Motor neuron (in vitro differentiated cells): ENCODE measurements at regions not wholly inside any gene's neighbourhood (a gene's known extent, or its start where the extent isn't known, plus 50 kb on each side); places are given as distances from the start of the nearest gene placed in this dataset.
"Not testable (repeated sequence)": the region's sequence is repeated elsewhere in the genome, so short reads cannot be mapped to it uniquely, and the experiment has no call there.

Experiments
- ATAC-seq, 8 experiments: fragments of 200-7000 bp; cut with Tn5 transposase; replicated peaks in 6 of 8; 2 replicates each; pipeline ENCODE4 v1.8.0; 2021; ENCODE audit warnings: mild to moderate bottlenecking in 8 of 8, moderate library complexity in 8 of 8
- H3K27ac ChIP-seq, 2 donors: fragments of 250-450 bp; sonication (Bioruptor Pico); 2 replicates each; pipeline ENCODE4 v1.9.0; 2021; ENCODE audit warnings: antibody characterized with exemption in 2 of 2, mild to moderate bottlenecking in 2 of 2, moderate library complexity in 1 of 2
- H3K4me1 ChIP-seq, 2 donors: fragments of 250-450 bp; sonication (Bioruptor Pico); replicated peaks in 1 of 2; 2 replicates each; pipeline ENCODE4 v1.6.1; 2021; ENCODE audit warnings: antibody characterized with exemption in 2 of 2, mild to moderate bottlenecking in 2 of 2, moderate library complexity in 1 of 2
- H3K4me3 ChIP-seq, 5 donors: fragments of 250-450 bp; sonication (Bioruptor Pico); 2 replicates each; pipeline ENCODE4 v1.9.0; 2021; ENCODE audit warnings: antibody characterized with exemption in 5 of 5, mild to moderate bottlenecking in 5 of 5, moderate library complexity in 4 of 5
- WGBS, 10 experiments: fragments of 450-650 bp; shearing (Covaris generic); methylation state at CpG; one replicate each; pipeline ENCODE4 v1.0.0; 2022; 5-methylcytosine and 5-hydroxymethylcytosine counted together
- in situ Hi-C, 9 experiments: fragments of 400-800 bp; cut with MboI; loops; one replicate each; pipeline ENCODE4 v1.15.0; 2021; ENCODE audit warnings: low sequenced_read_pairs in 9 of 9, low pct_unique_long_range_greater_than_20kb in 2 of 9; ENCODE audit not compliant: unreplicated experiment in 9 of 9

DNA sequence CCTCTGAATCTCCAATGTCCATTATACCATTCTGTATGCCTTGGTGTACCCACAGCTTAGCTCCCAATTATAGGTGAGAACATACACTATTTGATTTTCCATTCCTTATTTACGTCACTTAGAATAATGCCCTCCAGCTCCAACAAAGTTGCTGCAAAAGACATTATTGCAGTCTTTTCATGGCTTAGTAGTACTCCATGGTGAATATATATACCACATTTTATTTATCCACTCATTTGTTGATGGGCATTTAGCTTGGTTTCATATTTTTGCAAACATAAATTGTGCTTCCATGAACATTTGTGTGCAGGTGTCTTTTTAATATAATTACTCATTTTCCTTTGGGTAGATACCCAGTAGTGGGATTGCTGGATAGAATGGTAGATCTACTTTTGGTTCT lies 374.1 kb upstream of the HTR1E start:
- in situ Hi-C loops, result no loop called here
- H3K4me1 ChIP-seq, result no peaks in the 10 kb centered on the region
- H3K4me3 ChIP-seq, result no peak overlapping the region
- ATAC-seq, result no peak
- WGBS, 10 experiments, result 0 to 86% (median 50%) methylated on average over 1 of the region's 1 CpG; no CpG with 5 or more reads in 5 of the 10 experiments
- no peak overlapping the region for H3K27ac ChIP-seq

DNA sequence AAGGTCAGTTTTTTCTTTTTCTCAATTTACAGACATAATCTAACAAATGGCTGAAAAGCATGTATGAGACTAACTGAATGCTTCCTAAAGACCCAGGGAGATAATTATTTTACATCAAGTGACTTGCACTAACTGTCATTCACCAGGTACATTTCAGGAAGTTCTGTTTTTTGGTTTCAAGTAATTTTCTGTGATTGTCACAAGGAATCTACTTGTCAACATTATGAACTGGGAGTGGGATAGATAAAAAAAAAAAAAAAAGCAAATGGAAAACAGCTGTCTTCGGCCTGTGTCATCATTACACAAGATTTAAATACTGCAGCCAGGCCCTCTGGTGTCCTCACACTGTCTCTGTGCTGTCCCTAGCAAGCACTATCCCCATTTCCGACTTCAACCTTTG lies 379.0 kb upstream of the HTR1E start:
- no peak for ATAC-seq
- WGBS, 10 experiments, result 0 to 100% (median 30%) methylated on average over 1 to 2 of the region's 2 CpGs; no CpG with 5 or more reads in 2 of the 10 experiments
- Histone ChIP-seq H3K4me1 (no peaks in the 10 kb centered on the region), H3K27ac (no peak overlapping the region), H3K4me3 (no peak overlapping the region)
- in situ Hi-C loops, result no loop called here

DNA sequence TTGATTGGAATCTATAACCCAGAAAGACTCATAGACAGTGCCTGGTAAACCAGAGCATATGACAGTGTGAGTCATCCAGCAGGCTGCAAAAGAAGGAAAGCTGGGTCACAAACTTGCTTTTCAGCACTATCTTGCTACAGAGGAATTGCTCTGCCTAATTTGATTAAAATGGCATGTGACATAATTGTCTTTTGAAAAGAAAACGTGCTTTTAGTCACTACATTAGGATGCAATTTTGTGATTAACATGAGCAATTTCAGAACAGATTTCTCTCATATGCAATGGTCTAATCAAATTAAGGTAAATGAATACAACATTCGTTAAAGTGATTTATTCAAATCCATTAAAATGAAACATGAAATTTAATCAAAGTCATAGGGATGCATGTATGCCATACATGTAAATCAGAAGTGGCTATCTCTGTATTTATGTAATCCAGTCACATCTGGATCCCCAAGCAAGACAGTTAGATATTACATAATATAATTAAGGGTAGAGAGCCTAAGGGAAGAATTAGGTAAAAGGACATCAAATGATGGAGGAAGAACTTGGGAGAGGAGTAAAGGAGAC lies 400.0 kb upstream of the HTR1E start:
- Histone ChIP-seq H3K4me3 (no peak overlapping the region), H3K27ac (no peak overlapping the region), H3K4me1 (no peaks in the 10 kb centered on the region)
- 0 to 69% (median 17%) methylated on average over 1 to 2 of the region's 2 CpGs; no CpG with 5 or more reads in 1 of the 10 experiments for WGBS, 10 experiments
- ATAC-seq, result peak in 5 of 8 experiments; percentile 83 to 97 (median 93)
- in situ Hi-C loops, result no loop called here

DNA sequence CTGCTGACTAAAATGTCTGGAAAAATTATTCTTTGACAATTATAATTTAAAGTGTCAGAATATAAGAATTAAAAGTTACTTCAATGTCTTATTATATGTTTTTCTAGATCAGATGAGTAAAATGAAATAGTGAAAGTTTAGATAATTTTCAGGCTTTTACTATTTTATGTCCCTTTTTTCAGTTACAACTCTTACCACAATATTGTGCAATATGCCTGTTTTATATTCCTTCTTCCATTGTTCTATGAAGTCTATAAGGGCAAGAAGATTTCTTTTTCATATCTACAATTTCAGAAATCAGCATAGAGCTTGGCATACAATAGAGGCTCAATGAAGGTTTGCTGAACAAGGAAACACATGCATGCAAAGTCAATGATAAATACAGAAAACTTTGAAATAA lies 401.2 kb upstream of the HTR1E start:
- no peak overlapping the region for H3K27ac ChIP-seq
- H3K4me1 ChIP-seq, result no peaks in the 10 kb centered on the region
- no peak for ATAC-seq
- in situ Hi-C loops, result no loop called here
- H3K4me3 ChIP-seq, result no peak overlapping the region

DNA sequence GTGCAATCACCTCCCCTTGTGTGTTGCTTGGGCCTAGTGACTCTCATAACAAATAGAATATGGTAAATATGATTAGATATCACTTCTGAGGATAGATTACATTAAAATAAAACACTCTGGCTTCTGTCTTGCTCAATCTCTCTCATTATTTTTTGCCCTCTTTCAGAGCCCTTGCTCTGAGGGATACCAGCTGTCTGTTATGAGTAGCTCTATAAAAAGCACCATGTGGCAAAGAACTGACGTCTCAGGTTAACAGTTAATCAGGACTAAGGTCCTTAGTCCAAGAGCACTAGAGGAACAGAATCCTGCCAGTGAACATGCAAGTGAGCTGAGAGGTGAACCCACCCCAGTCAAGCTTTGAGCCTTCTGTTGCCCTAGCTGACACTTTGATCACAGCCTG lies 402.2 kb upstream of the HTR1E start:
- ATAC-seq, result no peak
- no peak overlapping the region for H3K27ac ChIP-seq
- 0 to 86% (median 43%) methylated on average over 1 of the region's 1 CpG; no CpG with 5 or more reads in 2 of the 10 experiments for WGBS, 10 experiments
- no peak overlapping the region for H3K4me3 ChIP-seq
- in situ Hi-C loops, result no loop called here
- no peaks in the 10 kb centered on the region for H3K4me1 ChIP-seq

DNA sequence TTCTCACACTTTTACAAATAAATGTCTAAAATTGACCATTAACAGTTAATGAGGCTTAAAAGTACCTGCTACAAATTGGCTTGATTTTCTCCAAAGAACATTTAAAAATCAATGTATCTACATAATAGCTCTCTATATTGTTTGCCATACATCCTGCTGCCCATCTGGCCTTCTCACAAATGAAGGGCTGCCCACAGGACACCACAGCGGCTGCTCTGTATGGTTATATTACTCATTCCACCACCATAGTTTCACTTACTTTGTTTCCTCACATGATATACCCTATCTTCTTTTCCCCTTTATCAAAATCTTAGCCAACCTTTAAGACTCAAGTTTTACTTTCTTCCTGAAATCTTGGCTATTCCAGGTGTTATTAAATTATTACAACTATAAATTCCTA lies 407.7 kb upstream of the HTR1E start:
- ATAC-seq, result no peak
- Histone ChIP-seq H3K4me1 (no peaks in the 10 kb centered on the region), H3K4me3 (no peak overlapping the region), H3K27ac (no peak overlapping the region)
- in situ Hi-C loops, result no loop called here
- 29 to 100% (median 75%) methylated on average over 1 of the region's 1 CpG; no CpG with 5 or more reads in 6 of the 10 experiments for WGBS, 10 experiments

DNA sequence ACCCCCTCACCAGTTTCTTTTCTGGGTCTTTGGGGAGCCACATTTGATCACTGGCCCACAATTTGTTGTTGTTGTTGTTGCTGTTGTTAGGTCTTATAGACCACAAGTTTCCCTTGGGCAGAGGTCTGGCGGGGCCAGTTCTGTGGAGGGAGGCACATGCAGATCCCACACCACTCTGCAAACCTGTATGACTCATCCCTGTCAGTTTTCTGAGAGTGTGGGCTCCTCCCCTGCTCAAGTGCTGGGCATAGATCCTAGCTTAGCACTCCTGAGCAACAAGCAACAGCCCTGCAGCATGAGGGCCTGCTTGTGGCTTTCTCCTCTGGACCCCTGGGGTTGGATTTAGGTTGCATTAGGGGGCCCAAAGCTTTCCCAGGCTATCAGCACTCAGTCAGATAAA lies 411.1 kb upstream of the HTR1E start:
- WGBS, 10 experiments, result 0% methylated on average over 1 of the region's 1 CpG; no CpG with 5 or more reads in 9 of the 10 experiments
- peak in 3 of 8 experiments; percentile 29 to 60 (median 50) for ATAC-seq
- H3K4me1 ChIP-seq, result no peaks in the 10 kb centered on the region
- H3K4me3 ChIP-seq, result no peak overlapping the region
- in situ Hi-C loops, result no loop called here
- no peak overlapping the region for H3K27ac ChIP-seq

DNA sequence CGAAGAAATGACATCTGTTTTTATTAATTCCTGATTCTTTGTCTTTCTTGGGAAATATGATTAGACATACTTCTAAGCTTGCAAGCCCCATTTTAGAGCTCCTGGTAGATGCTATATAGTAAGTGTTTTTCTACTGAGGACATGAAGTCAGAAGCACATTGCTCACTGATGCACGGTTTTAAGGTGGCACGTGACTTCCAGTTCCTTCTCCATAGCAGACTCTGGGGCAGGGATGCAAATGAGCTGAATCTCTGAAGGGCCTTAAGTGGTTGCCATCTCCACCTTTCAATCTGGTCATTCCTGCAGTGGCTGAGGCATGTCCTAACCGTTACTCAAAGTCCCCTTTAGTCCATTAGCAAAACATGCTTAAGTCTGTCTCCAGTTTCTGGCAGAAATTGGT lies 421.2 kb upstream of the HTR1E start:
- in situ Hi-C loops, result no loop called here
- WGBS, 10 experiments, result 9 to 97% (median 57%) methylated on average over 2 to 4 of the region's 4 CpGs; no CpG with 5 or more reads in 4 of the 10 experiments
- no peak for ATAC-seq
- H3K4me1 ChIP-seq, result no peaks in the 10 kb centered on the region
- no peak overlapping the region for H3K27ac ChIP-seq
- no peak overlapping the region for H3K4me3 ChIP-seq

DNA sequence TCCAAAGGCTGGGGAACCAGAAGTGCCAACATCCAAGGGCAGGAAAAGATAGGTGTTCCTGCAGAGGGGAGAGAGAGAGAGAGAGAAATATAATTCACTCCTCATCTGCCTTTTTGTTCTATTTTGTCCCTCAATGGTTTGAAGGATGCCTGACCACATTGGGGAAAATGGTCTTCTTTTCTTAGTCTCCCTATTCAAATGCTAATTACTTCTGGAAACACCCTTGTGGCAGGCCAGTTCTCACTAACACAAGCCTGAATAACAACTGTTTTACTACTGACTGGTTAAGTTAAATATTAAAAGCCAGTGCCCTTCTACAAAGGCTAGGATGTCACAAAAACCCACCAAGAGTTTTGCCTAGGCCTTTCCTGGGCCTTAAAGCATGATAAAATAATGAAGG lies 425.4 kb upstream of the HTR1E start:
- in situ Hi-C loops, result no loop called here
- H3K4me1 ChIP-seq, result no peaks in the 10 kb centered on the region
- H3K27ac ChIP-seq, result no peak overlapping the region
- ATAC-seq, result peak in 5 of 8 experiments; percentile 23 to 76 (median 59)
- H3K4me3 ChIP-seq, result no peak overlapping the region

DNA sequence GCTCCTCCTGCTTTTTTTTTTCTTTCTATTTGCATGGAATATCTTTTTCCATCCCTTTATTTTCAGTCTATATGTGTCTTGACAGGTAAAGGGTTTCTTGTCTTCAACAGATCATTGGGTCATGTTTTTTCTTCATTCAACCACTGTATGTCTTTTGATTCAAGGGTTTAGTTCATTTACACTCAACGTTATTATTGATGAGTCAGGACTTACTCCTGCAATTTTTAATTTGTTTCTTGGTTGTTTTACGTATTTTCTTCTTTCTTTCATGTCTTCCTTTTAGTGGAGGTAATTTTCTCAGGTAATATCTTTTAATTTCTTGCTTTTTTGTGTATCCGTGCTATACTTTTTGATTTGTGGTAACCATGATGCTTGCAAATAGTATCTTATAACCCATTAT lies 429.1 kb upstream of the HTR1E start:
- Histone ChIP-seq H3K4me3 (no peak overlapping the region), H3K27ac (no peak overlapping the region), H3K4me1 (no peaks in the 10 kb centered on the region)
- in situ Hi-C loops, result no loop called here
- WGBS, 10 experiments, result 2 to 100% (median 90%) methylated on average over 1 to 3 of the region's 3 CpGs
- ATAC-seq, result no peak

DNA sequence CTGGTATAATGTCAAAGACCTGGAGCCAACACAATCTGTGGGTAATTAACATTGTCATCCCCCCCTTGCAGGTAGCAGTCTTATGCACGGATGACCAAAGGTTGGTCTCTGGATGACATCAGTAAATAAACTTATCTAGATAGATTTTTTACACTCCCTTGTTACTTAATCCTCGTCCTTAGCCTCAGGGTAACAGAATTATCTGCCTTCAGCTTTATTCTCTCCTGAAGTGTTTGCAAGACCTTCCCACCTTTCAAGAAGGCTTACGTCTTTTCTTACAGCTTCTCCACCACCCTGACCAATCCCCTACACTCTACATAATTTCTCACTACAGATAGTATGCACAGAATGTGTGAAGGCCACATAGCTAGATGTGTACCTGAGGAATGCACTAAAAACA lies 434.8 kb upstream of the HTR1E start:
- no peak overlapping the region for H3K27ac ChIP-seq
- 0 to 94% (median 47%) methylated on average over 1 to 3 of the region's 3 CpGs; no CpG with 5 or more reads in 2 of the 10 experiments for WGBS, 10 experiments
- H3K4me1 ChIP-seq, result no peaks in the 10 kb centered on the region
- no peak for ATAC-seq
- no peak overlapping the region for H3K4me3 ChIP-seq
- in situ Hi-C loops, result no loop called here

DNA sequence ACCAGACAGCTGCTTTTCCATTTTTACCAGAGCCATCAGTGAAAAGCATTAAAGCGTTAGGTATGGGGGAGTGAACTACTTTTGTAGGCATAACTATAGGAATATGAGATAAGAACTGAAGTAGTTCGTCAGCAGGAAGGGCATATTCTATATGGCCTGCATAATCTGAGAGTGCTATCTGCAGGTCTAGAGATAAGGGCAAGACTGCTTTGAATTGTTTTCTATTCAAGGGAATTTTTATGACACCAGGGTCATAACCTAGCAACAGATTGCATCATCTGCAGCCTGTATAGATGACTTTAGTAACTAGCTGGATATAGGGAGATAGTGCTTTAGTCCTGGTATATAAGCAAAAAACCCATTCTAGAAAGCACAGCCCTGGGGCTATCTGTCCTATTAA lies 437.3 kb upstream of the HTR1E start:
- peak in 4 of 8 experiments; percentile 16 to 55 (median 24) for ATAC-seq
- Histone ChIP-seq H3K4me3 (no peak overlapping the region), H3K4me1 (no peaks in the 10 kb centered on the region), H3K27ac (no peak overlapping the region)
- in situ Hi-C loops, result no loop called here
- WGBS, 10 experiments, result 17 to 100% (median 58%) methylated on average over 1 to 2 of the region's 2 CpGs; no CpG with 5 or more reads in 4 of the 10 experiments

DNA sequence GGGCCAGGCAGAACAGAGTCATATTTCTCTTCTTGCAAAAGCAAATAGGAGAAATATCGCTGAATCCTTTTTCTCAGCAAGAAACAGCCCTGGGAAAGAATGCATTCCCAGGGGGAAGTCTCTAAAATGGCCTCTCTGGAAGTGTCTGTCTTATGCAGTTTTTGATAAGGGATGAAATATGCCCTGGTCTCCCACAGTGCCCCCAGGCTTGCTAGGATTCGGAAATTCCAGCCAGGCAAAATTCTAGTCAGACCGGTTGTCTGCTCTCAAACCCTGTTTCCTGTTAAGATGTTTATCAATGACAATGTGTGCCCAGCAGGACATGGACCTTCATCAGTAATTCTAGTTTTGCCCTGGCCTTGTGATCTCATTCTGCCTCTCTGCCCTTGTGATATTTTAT lies 448.3 kb upstream of the HTR1E start:
- H3K27ac ChIP-seq, H3K4me1 ChIP-seq, ATAC-seq, in situ Hi-C loops, H3K4me3 ChIP-seq: not testable (repeated sequence)
- WGBS, 10 experiments, result 17 to 100% (median 53%) methylated on average over 1 to 3 of the region's 3 CpGs; no CpG with 5 or more reads in 3 of the 10 experiments

DNA sequence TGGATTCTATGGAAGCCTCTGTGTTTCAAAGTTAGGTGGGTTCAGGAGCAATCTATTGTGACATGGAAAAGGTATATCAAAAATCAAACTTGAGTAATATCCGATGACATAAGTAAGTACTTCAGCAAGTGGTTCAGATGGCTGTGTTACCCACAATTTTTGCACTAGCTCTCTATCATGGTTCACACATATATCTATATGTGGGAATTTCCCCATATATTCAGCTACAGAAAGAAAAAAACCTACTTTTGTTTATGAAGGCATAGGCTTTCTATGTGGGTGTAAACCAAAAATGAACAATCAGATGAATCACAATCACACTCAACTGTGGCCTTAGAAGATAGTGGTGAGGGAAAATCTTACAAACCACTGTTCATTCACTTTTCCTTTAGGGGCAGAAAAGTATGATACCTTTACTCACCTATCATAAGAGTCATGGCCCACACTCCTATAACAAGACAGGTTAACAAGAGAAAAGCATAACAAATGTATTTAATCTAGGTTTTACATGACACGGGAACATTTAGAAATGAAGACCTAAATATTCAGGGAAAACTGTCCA lies 449.6 kb upstream of the HTR1E start:
- WGBS, 10 experiments, result 0 to 100% (median 60%) methylated on average over 1 to 2 of the region's 2 CpGs; no CpG with 5 or more reads in 3 of the 10 experiments
- H3K4me1 ChIP-seq, result no peaks in the 10 kb centered on the region

More for the DNA sequence above, 449.6 kb upstream of the HTR1E start:
- H3K27ac ChIP-seq, result no peak overlapping the region
- no peak overlapping the region for H3K4me3 ChIP-seq
- ATAC-seq, result no peak
- in situ Hi-C loops, result no loop called here
